NOMO-1 treated with dmso at 0.1 percent for 144 hours (cell line): ENCODE measurements at regions not wholly inside any gene's neighbourhood (a gene's known extent, or its start where the extent isn't known, plus 50 kb on each side); places are given as distances from the start of the nearest gene placed in this dataset.

Experiments used
- DNase-seq: peaks from one replicate; lab custom pipeline; 2025; ENCODE audit not compliant: unreplicated experiment; lab: John Stamatoyannopoulos, UW

GRCh38 chr1:187413405-187414169 lies 584.8 kb downstream of the PLA2G4A start:
- no peak for DNase-seq

DNA sequence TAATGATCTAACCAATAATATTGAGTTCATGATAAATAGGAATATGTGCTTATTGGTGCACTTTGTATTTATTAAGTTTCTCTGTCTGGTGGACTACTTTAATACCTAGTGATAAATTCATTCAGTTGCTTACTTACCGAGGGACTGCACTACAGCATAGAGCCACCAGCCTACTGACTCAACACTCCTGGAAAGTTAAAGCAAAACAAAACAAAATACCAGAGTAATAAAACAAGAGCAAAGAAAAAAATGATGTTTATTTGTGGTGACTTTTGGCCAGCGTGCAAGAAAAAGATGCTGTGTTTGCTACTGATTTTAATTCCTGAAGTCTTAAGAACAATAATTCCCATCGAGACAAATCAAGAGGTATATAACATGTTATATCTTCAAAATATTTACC lies 586.3 kb downstream of the PLA2G4A start:
- DNase-seq = no peak

- no peak for DNase-seq
Observed at GRCh38 chr1:187417520-187417919, 588.8 kb downstream of the PLA2G4A start.

GRCh38 chr1:187433598-187433997 lies 604.8 kb downstream of the PLA2G4A start:
- DNase-seq = no peak

DNA sequence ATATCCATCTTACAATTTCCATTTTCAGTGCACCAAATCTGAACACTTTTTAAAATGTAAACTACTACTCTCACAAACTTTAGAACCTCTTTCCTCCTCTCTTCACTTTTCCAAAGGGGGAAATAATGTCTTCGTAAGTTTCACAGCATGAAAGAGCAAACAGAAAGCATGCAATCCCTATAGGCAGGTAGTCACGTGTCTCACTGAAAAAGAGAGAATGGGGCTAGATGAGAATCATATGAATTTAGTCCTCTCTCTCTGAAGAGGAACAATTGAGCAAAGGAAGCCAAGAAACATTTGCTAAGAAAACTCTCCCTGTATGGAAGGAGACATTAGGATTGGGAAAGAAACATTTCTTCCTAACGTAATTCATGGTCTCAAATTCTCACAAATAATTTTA lies 613.9 kb downstream of the PLA2G4A start:
- no peak for DNase-seq

- DNase-seq = no peak
Observed at GRCh38 chr1:187443939-187444338, 615.2 kb downstream of the PLA2G4A start.

DNA sequence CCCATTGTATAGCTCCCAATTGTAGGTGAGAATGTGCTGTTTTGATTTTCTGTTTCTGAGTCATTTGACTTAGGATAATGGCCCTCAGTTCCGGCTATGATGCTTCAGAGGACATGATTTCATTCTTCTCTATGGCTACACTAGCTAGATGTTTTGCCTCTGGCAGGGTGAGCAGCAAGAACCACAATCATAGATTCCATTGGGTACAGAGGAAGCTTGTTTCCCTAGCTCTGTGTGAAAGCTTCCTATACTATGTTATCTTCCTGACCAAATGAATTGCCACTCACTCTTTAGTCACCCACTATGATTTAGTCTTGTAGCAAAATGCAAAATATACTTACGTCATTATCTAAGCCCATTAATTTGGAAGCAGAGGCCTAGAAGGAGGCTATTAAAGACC lies 616.3 kb downstream of the PLA2G4A start:
- DNase-seq = no peak

DNA sequence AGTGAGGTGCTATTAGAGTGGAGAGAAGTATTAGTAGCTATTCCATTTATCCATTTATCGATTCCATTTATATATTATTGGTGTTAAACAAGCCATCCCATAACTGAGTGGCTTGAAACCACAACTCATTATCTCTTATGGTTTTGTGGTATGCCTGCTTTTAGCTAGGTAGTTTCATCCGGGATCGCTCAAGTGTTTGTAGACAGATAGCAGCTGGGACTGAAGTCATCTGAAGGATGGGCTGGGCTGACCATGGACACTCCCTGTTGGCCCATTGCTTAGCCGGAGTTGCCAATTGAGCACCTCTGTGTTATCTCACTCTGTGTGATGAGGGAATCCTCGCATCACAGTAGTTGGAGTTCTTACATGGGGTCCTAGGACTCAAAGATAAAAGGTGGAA lies 622.5 kb downstream of the PLA2G4A start:
- no peak for DNase-seq

GRCh38 chr1:187454010-187454409 lies 625.3 kb downstream of the PLA2G4A start:
- no peak for DNase-seq

DNA sequence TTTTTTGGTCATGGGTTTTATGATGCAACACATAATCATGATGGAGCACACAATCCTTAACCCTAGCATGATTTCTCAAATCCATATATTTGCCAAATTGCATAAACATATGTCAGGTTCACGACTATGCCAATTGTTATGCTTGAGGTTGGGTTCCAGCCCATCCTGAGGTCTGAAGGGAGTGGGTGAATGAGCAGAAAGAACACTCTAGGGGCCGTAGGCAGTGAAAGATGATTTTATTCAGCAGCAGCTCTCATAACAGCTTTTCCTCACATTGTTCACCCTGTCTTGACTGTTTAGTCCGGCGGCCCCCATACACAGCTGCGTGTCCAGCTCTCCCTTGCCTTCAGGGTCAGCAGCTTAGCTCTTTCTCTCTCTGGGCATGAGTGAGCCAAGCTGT lies 627.7 kb downstream of the PLA2G4A start:
- no peak for DNase-seq

- DNase-seq = no peak
Observed at GRCh38 chr1:187460093-187460492, 631.3 kb downstream of the PLA2G4A start.

DNA sequence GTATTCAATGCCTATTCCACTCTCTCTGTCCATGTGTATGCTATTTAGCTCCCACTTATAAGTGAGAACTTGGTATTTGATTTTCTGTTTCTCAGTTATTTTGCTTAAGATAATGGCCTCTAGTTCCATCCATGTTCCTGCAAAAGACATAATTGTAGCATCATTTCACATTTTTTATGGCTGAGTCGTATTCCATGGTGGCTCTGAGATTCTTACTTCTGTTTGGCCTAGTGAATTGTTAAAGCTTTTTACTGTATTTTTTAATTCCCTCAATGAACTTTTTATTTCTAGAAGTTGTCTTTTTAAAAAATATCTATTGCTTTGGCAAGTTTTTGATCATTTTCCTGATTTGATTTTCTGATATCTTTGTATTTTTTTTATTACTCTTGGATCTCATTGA lies 635.6 kb downstream of the PLA2G4A start:
- no peak for DNase-seq

- DNase-seq = no peak
Observed at GRCh38 chr1:187465441-187465840, 636.7 kb downstream of the PLA2G4A start.

- no peak for DNase-seq
Observed at GRCh38 chr1:187469836-187470235, 641.1 kb downstream of the PLA2G4A start.

- no peak for DNase-seq
Observed at GRCh38 chr1:187471555-187471954, 642.8 kb downstream of the PLA2G4A start.

DNA sequence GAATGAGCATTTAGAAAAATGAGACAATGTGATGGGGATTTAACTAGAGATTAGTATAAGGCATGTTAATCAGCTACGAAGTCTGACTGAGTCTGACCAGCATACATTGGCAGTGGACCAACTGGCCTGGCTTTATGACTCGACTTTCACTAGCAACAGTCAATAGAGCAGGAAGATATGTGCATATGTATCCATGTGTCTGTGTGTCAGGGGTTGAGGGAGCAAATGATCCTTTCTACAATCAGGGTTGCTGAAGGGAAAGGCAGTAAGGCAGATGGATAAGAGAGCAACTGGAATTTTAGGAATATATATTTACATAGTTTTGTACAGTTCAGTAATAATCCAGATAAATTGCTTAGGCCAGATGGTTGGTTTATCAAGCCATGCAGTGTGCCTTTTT lies 645.6 kb downstream of the PLA2G4A start:
- no peak for DNase-seq

DNA sequence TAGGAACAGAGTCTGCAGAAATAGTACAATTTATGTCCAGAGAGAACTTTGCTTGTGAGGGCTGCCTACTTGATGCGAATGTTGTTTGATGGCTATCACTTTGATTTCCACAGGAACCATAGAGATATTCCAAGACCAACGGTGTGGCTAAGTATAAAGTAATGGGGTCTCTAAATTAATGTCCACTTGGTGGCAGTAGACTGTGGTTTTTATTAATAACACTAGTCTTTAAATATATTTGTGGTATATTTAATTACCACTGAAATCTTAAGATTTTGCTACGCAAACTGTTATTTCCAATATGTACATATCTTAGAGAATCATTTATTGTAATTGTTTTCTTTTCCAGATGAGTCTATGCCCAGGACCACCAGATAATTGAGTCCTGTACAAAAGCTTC lies 647.9 kb downstream of the PLA2G4A start:
- no peak for DNase-seq

- DNase-seq = no peak
Observed at GRCh38 chr1:187477103-187477502, 648.4 kb downstream of the PLA2G4A start.

DNA sequence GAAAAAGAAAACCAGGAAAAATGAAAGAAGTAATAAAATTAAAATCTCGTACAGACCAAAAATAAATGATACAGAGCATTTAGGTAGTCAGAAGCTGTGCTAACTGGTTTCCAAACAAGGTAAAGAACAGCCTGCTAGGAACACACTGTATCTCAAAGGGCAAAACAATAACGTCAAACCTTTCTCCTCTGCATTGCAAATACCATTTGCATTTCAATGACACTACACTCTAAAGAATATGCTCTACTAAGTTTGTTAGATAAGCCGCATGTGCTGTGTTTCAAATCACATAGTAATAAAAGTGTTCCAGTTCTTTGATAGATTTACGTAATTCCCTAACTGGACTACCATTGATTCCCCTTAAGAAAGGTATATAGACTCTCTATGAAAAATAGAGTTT lies 648.8 kb downstream of the PLA2G4A start:
- DNase-seq = no peak

DNA sequence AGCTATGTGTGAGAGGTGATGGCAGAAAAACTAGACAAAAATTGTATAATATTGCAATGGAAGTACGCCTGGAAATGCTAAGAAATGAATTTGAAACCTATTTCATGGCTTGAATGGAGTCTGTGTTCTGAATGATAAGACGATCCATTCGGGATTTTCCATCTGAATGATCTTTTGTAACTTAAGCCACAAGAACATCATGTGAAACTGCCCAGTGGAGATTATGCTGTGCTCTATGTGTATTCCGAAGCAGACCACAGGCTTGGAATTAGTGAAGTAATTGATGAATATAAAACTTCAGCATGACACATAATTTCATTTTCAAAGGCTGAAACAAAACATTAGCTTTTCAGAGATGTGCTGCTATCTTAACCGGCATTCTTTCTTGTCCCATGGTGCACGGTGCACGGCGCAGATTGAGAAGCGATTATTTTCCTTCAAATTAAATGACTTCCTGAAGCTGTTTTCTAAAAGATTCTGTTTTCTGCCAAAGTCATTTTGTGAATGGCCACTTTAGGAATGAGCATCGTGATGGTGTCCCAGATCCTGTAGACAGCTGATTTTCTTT lies 652.9 kb downstream of the PLA2G4A start:
- no peak for DNase-seq

GRCh38 chr1:187490266-187490665 lies 661.5 kb downstream of the PLA2G4A start:
- no peak for DNase-seq

GRCh38 chr1:187491082-187491720 lies 662.5 kb downstream of the PLA2G4A start:
- DNase-seq = no peak
